ENCODE measurements at regions not wholly inside any gene's neighbourhood (a gene's known extent, or its start where the extent isn't known, plus 50 kb on each side); places are given as distances from the start of the nearest gene placed in this dataset.

DNA sequence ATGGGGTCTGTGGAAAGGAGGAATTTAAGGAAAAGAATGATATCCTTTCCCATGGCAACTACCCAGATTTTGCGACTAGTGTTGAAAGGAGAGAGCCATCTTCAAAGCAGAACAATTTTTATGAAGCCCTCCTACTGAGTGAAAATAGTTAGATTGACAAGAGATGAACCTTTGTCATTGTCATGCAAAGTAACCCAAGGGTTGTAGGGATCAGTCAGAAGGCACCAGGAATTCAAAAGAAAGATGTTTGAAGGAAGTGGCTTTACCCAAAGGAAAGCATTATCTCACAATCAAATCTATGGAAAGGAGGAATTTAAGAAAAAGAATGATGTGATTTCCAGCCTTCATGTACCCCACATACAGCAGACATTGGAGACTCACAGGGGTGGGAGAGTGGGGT lies 544.4 kb downstream of the IPMK start:
- TF ChIP-seq, protein P1, sequence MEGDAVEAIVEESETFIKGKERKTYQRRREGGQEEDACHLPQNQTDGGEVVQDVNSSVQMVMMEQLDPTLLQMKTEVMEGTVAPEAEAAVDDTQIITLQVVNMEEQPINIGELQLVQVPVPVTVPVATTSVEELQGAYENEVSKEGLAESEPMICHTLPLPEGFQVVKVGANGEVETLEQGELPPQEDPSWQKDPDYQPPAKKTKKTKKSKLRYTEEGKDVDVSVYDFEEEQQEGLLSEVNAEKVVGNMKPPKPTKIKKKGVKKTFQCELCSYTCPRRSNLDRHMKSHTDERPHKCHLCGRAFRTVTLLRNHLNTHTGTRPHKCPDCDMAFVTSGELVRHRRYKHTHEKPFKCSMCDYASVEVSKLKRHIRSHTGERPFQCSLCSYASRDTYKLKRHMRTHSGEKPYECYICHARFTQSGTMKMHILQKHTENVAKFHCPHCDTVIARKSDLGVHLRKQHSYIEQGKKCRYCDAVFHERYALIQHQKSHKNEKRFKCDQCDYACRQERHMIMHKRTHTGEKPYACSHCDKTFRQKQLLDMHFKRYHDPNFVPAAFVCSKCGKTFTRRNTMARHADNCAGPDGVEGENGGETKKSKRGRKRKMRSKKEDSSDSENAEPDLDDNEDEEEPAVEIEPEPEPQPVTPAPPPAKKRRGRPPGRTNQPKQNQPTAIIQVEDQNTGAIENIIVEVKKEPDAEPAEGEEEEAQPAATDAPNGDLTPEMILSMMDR (IDR thresholded peaks at IDR 0.05) = no peak
- TF ChIP-seq EZH2 (IDR thresholded peaks at IDR 0.05; ENCODE audit: borderline replicate concordance, insufficient read depth, low read depth, low read length, poor library complexity, severe bottlenecking) = no peak
